Right lung (tissue), 2 donors: ENCODE measurements at regions not wholly inside any gene's neighbourhood (a gene's known extent, or its start where the extent isn't known, plus 50 kb on each side); places are given as distances from the start of the nearest gene placed in this dataset.
"Not testable (repeated sequence)": the region's sequence is repeated elsewhere in the genome, so short reads cannot be mapped to it uniquely, and the experiment has no call there.

Experiments used
- DNase-seq, 2 donors: peaks; one replicate each; pipeline ENCODE4 v3.0.0-alpha.2; 2013

GRCh38 chr1:66460776-66461175 lies 73.2 kb upstream of the SGIP1 start:
- DNase-seq: no peak

DNA sequence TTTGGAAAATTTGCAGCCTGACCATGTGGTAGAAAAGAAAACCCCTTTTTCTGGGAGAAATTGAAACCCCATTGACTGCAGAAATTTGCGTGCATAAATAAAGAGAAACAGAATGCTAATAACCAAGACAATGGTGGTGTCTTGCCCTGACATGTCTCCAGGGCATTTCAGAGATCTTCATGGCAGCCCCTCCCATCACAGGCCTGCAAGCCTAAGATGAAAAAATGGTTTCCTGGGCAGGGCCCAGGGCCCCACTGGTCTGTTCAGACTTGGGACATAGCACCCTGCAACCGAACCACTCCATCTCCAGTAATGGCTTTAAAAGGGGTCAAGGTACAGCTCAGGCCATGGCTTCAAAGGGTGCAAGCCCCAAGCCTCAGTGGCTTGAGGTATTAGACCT lies 71.6 kb upstream of the SGIP1 start:
- no peak for DNase-seq

DNA sequence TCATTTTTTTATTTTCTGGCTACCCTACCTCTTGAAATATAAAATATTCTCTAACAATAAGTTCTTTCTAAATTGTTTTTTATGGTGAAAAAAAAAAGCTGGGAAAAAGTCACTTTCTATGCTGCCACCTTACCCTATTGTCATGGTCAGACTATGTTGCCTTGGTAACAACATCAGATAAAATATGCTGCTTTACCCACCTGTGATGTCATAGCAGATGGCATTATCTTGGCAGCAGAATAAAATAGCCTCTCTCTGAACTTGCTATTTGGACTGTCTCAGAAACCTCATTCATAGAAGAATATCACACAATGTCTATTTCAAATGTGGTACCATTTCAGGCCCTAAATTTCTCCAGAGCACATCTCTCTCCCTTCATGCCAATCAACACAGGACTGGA lies 69.6 kb upstream of the SGIP1 start:
- no peak for DNase-seq

- DNase-seq: no peak
Observed at GRCh38 chr1:66464802-66465201, 69.2 kb upstream of the SGIP1 start.

DNA sequence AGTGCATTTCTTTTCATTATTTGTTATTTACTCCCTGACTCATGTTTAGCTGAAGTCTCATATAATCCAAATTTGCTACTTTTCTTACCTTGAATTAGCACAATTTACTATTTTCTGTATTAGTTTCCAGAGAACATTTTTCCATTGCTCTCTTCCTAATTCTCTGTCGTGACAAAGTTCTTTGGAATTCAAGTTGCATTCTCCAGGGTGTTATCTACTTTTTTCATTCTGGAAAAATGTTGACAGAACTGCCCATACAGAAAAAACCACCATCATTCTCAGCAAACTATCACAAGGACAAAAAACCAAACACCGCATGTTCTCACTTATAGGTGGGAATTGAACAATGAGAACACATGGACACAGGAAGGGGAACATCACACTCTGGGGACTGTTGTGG lies 67.3 kb upstream of the SGIP1 start:
- not testable (repeated sequence) for DNase-seq

DNA sequence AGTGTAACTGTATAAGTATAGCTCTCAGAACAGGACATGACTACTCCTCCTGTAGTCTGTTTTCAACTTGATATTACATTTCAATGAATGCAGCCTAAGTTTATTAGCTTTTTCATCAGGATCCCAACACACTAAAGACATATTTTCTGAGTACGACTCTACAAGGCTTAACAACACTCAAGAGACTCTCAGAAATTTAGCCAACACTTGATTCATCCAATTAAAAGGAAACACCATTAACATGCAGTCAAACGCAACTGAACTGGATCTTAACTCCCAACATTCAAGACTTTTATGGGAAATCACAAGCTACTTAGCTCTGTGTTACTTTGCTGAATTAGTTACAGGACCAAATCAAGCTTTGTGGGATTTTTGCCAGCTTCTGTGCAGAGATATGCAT lies 65.2 kb upstream of the SGIP1 start:
- DNase-seq: no peak

DNA sequence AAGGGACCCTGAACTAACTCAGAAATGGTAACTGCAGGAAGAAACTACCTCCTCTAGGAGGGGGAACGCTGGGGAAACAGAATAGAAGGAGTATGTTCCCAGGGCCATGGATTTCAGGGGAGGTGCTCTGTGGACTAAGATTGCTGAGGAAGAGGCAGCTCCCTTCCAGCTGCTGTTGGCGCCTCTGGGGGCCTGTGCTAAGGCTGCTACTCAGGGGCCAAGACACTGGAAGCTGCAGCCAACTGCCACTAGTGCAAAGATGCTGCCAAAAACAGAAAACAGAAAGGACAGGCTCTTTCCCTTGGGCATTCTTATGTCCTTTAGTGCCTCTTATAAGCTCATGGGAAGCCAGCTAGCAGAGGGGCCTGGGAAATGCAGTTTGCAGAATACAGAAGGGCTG lies 58.0 kb upstream of the SGIP1 start:
- DNase-seq: no peak

GRCh38 chr1:66476774-66477173 lies 57.2 kb upstream of the SGIP1 start:
- DNase-seq: no peak

- DNase-seq: no peak
Observed at GRCh38 chr1:66478116-66478515, 55.8 kb upstream of the SGIP1 start.

- no peak for DNase-seq
Observed at GRCh38 chr1:66480162-66480561, 53.8 kb upstream of the SGIP1 start.

DNA sequence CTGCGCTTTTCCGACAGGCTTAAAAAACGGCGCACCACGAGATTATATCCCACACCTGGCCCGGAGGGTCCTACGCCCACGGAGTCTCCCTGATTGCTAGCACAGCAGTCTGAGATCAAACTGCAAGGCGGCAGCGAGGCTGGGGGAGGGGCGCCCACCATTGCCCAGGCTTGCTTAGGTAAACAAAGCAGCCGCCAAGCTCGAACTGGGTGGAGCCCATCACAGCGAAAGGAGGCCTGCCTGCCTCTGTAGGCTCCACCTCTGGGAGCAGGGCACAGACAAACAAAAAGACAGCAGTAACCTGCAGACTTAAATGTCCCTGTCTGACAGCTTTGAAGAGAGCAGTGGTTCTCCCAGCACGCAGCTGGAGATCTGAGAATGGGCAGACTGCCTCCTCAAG lies 52.7 kb upstream of the SGIP1 start:
- DNase-seq: not testable (repeated sequence)
